GM18909 (cell line): ENCODE measurements at regions not wholly inside any gene's neighbourhood (a gene's known extent, or its start where the extent isn't known, plus 50 kb on each side); places are given as distances from the start of the nearest gene placed in this dataset.
"Not testable (repeated sequence)": the region's sequence is repeated elsewhere in the genome, so short reads cannot be mapped to it uniquely, and the experiment has no call there.

Experiments
- ATAC-seq: cut with Tn5 transposase; IDR thresholded peaks from one replicate; pipeline ENCODE4 v1.9.1; 2021; ENCODE audit warnings: mild to moderate bottlenecking; ENCODE audit not compliant: unreplicated experiment, poor library complexity

GRCh38 chr6:40668203-40668602 lies 81.0 kb upstream of the LRFN2 start:
- no peak for ATAC-seq

GRCh38 chr6:40666530-40666929 lies 79.4 kb upstream of the LRFN2 start:
- no peak for ATAC-seq

- ATAC-seq, result no peak
Measured at GRCh38 chr6:40661726-40662125, 74.6 kb upstream of the LRFN2 start.

- not testable (repeated sequence) for ATAC-seq
Measured at GRCh38 chr6:40656772-40657171, 69.6 kb upstream of the LRFN2 start.

- no peak for ATAC-seq
Measured at GRCh38 chr6:40654828-40655227, 67.7 kb upstream of the LRFN2 start.

GRCh38 chr6:40645043-40645442 lies 57.9 kb upstream of the LRFN2 start:
- ATAC-seq, result no peak

- no peak for ATAC-seq
Measured at GRCh38 chr6:40642837-40643236, 55.7 kb upstream of the LRFN2 start.

GRCh38 chr6:40642190-40642589 lies 55.0 kb upstream of the LRFN2 start:
- no peak for ATAC-seq

GRCh38 chr6:40640599-40641227 lies 53.5 kb upstream of the LRFN2 start:
- no peak for ATAC-seq
